HG02970 (cell line): ENCODE measurements at regions not wholly inside any gene's neighbourhood (a gene's known extent, or its start where the extent isn't known, plus 50 kb on each side); places are given as distances from the start of the nearest gene placed in this dataset.
"Not testable (repeated sequence)": the region's sequence is repeated elsewhere in the genome, so short reads cannot be mapped to it uniquely, and the experiment has no call there.

Source experiments
- ATAC-seq: cut with Tn5 transposase; IDR thresholded peaks from one replicate; pipeline ENCODE4 v1.9.1; 2021; ENCODE audit warnings: mild to moderate bottlenecking, moderate library complexity, moderate number of reproducible peaks; ENCODE audit not compliant: unreplicated experiment, low FRiP score

GRCh38 chr2:224182498-224182897, 143.4 kb upstream of the SERPINE2 start:
- ATAC-seq = no peak

GRCh38 chr2:224181534-224182155, 142.6 kb upstream of the SERPINE2 start:
- ATAC-seq = no peak

- no peak for ATAC-seq
Measured at GRCh38 chr2:224180810-224181209, 141.7 kb upstream of the SERPINE2 start.

GRCh38 chr2:224178056-224178455, 139.0 kb upstream of the SERPINE2 start:
- ATAC-seq = no peak

GRCh38 chr2:224175538-224175937, 136.5 kb upstream of the SERPINE2 start:
- no peak for ATAC-seq

- no peak for ATAC-seq
Measured at GRCh38 chr2:224174990-224175389, 135.9 kb upstream of the SERPINE2 start.

GRCh38 chr2:224174521-224174920, 135.4 kb upstream of the SERPINE2 start:
- ATAC-seq = no peak

- no peak for ATAC-seq
Measured at GRCh38 chr2:224173933-224174332, 134.8 kb upstream of the SERPINE2 start.

- ATAC-seq = no peak
Measured at GRCh38 chr2:224173210-224173609, 134.1 kb upstream of the SERPINE2 start.

GRCh38 chr2:224171226-224171625, 132.1 kb upstream of the SERPINE2 start:
- ATAC-seq = no peak

GRCh38 chr2:224169847-224170246, 130.8 kb upstream of the SERPINE2 start:
- ATAC-seq = no peak

GRCh38 chr2:224167781-224168180, 128.7 kb upstream of the SERPINE2 start:
- not testable (repeated sequence) for ATAC-seq

- no peak for ATAC-seq
Measured at GRCh38 chr2:224166654-224167053, 127.6 kb upstream of the SERPINE2 start.

GRCh38 chr2:224165901-224166319, 126.8 kb upstream of the SERPINE2 start:
- ATAC-seq = no peak

- ATAC-seq = no peak
Measured at GRCh38 chr2:224163566-224164307, 124.7 kb upstream of the SERPINE2 start.

- ATAC-seq = no peak
Measured at GRCh38 chr2:224162122-224162521, 123.0 kb upstream of the SERPINE2 start.

- ATAC-seq = no peak
Measured at GRCh38 chr2:224161712-224162111, 122.6 kb upstream of the SERPINE2 start.

- ATAC-seq = no peak
Measured at GRCh38 chr2:224160917-224161316, 121.8 kb upstream of the SERPINE2 start.

- ATAC-seq = no peak
Measured at GRCh38 chr2:224159345-224159928, 120.4 kb upstream of the SERPINE2 start.

GRCh38 chr2:224158831-224159230, 119.7 kb upstream of the SERPINE2 start:
- ATAC-seq = no peak

GRCh38 chr2:224158061-224158460, 119.0 kb upstream of the SERPINE2 start:
- no peak for ATAC-seq

GRCh38 chr2:224157655-224158054, 118.6 kb upstream of the SERPINE2 start:
- no peak for ATAC-seq
